H1 (cell line): ENCODE measurements at regions not wholly inside any gene's neighbourhood (a gene's known extent, or its start where the extent isn't known, plus 50 kb on each side); places are given as distances from the start of the nearest gene placed in this dataset.
A peak's percentile ranks its signal among the peaks of the same experiment; 100 is the strongest.

Experiments used
- CTCF ChIA-PET: fragments of 300-600 bp; sonication (Branson Sonifier 250); formaldehyde crosslinking; loops from one replicate; lab custom pipeline; 2021; ENCODE audit not compliant: partially characterized antibody; lab: Charles Lee
- POLR2A ChIA-PET: fragments of 300-600 bp; sonication (Branson Sonifier 250); formaldehyde crosslinking; loops from one replicate; lab custom pipeline; 2021; ENCODE audit warnings: inconsistent platforms; ENCODE audit not compliant: partially characterized antibody; lab: Charles Lee
- DNase-seq, 2 experiments: peaks; one replicate each; pipeline versions ENCODE4 v3.0.0 to v3.0.0-alpha.2; 2010 to 2022; ENCODE audit warnings: low spot score in 2 of 2, low read depth in 1 of 2, mixed read lengths in 1 of 2
- FAIRE-seq: peaks from 2 replicates; lab custom pipeline; 2011; peaks lifted over from hg19 to GRCh38; lab: Jason Lieb, UNC
- H2AFZ ChIP-seq: 2 replicates; pipeline ENCODE4 v1.8.1; 2012; ENCODE audit warnings: low read length, inconsistent platforms
- H2AK5ac ChIP-seq: 2 replicates; pipeline ENCODE4 v1.6.1; 2013; ENCODE audit warnings: low read depth, low read length
- H2BK120ac ChIP-seq: replicated peaks from 2 replicates; pipeline ENCODE3; 2013; ENCODE audit warnings: low read depth, low read length, inconsistent platforms
- H2BK12ac ChIP-seq: 2 replicates; pipeline ENCODE4 v1.6.1; 2013; ENCODE audit warnings: low read depth, low read length
- H2BK15ac ChIP-seq: 2 replicates; pipeline ENCODE4 v1.6.1; 2013; ENCODE audit warnings: low read length
- H2BK20ac ChIP-seq: 2 replicates; pipeline ENCODE4 v1.6.1; 2013; ENCODE audit warnings: low read length
- H2BK5ac ChIP-seq: 2 replicates; pipeline ENCODE4 v1.6.1; 2013; ENCODE audit warnings: low read depth, low read length
- H3K14ac ChIP-seq: 2 replicates; pipeline ENCODE4 v1.6.1; 2013; ENCODE audit warnings: inconsistent platforms; ENCODE audit not compliant: insufficient read length
- H3K18ac ChIP-seq: 2 replicates; pipeline ENCODE4 v1.6.1; 2013; ENCODE audit warnings: low read length; ENCODE audit errors: extremely low read depth
- H3K23ac ChIP-seq: 2 replicates; pipeline ENCODE4 v1.6.1; 2013; ENCODE audit warnings: inconsistent platforms; ENCODE audit not compliant: insufficient read length
- H3K23me2 ChIP-seq: 2 replicates; pipeline ENCODE4 v1.6.1; 2013; ENCODE audit warnings: low read depth, low read length
- H3K27ac ChIP-seq: 2 replicates; pipeline ENCODE4 v1.6.1; 2011; ENCODE audit warnings: low read depth, low read length, inconsistent platforms
- H3K27me3 ChIP-seq, 4 experiments: replicated peaks in 1 of 4; 1 replicate in 1 of 4; 2 replicates in 3 of 4; pipeline versions ENCODE4 v1.6.1 to v1.8.1; 2011 to 2013; ENCODE audit warnings: low read length in 3 of 4, mild to moderate bottlenecking in 3 of 4, inconsistent platforms in 2 of 4, mixed read lengths in 2 of 4, moderate library complexity in 1 of 4; ENCODE audit not compliant: control insufficient read depth in 3 of 4, insufficient read depth in 3 of 4; ENCODE audit errors: extremely low read depth in 1 of 4
- H3K36me3 ChIP-seq, 4 experiments: 2 replicates each; pipeline versions ENCODE4 v1.6.1 to v1.8.1; 2011 to 2013; ENCODE audit warnings: mild to moderate bottlenecking in 4 of 4, low read length in 3 of 4, moderate library complexity in 2 of 4, control low read depth in 1 of 4, inconsistent platforms in 1 of 4; ENCODE audit not compliant: insufficient read depth in 4 of 4, control insufficient read depth in 2 of 4
- H3K4ac ChIP-seq: replicated peaks from 2 replicates; pipeline ENCODE3; 2013; ENCODE audit warnings: low read length, low read depth, mixed read lengths, inconsistent platforms; ENCODE audit not compliant: insufficient read length
- H3K4me1 ChIP-seq, 4 experiments: replicated peaks in 1 of 4; 1 replicate in 1 of 4; 2 replicates in 3 of 4; pipeline versions ENCODE4 v1.6.1 to v1.8.1; 2011 to 2013; ENCODE audit warnings: low read length in 3 of 4, inconsistent platforms in 2 of 4, mixed read lengths in 1 of 4; ENCODE audit not compliant: insufficient read depth in 4 of 4, control insufficient read depth in 3 of 4
- H3K4me2 ChIP-seq, 2 experiments: 2 replicates each; pipeline versions ENCODE4 v1.6.1 to v1.8.1; 2011 to 2013; ENCODE audit warnings: low read depth in 2 of 2, low read length in 2 of 2, control low read depth in 1 of 2, inconsistent platforms in 1 of 2, mild to moderate bottlenecking in 1 of 2; ENCODE audit not compliant: insufficient read depth in 1 of 2
- H3K4me3 ChIP-seq, 4 experiments: fragments of 200-600, 300-600 bp in 1 of 4; sonication (generic), shearing (Covaris generic), sonication (Bioruptor Twin) in 1 of 4; 2 replicates each; pipeline versions ENCODE4 v1.5.1 to v1.8.1; 2011 to 2016; ENCODE audit warnings: low read length in 4 of 4, low read depth in 3 of 4, control low read depth in 2 of 4, inconsistent platforms in 2 of 4, mild to moderate bottlenecking in 2 of 4, mixed read lengths in 1 of 4, moderate library complexity in 1 of 4; ENCODE audit not compliant: insufficient read depth in 2 of 4; ENCODE audit errors: extremely low read depth in 1 of 4
- H3K56ac ChIP-seq: replicated peaks from 2 replicates; pipeline ENCODE3; 2013; ENCODE audit warnings: low read depth, mild to moderate bottlenecking, mixed read lengths, low read length, inconsistent platforms; ENCODE audit not compliant: insufficient read length
- H3K79me1 ChIP-seq: 2 replicates; pipeline ENCODE4 v1.6.1; 2013; ENCODE audit warnings: low read depth, low read length, control low read depth
- H3K79me2 ChIP-seq, 2 experiments: 2 replicates each; pipeline versions ENCODE4 v1.6.1 to v1.8.1; 2012 to 2013; ENCODE audit warnings: low read length in 2 of 2, mild to moderate bottlenecking in 2 of 2, inconsistent platforms in 1 of 2; ENCODE audit not compliant: insufficient read depth in 2 of 2, control insufficient read depth in 1 of 2
- H3K9ac ChIP-seq, 4 experiments: replicated peaks in 1 of 4; 1 replicate in 1 of 4; 2 replicates in 3 of 4; pipeline versions ENCODE4 v1.6.1 to v1.8.1; 2011 to 2013; ENCODE audit warnings: low read depth in 3 of 4, low read length in 3 of 4, control low read depth in 2 of 4, mild to moderate bottlenecking in 2 of 4, moderate library complexity in 2 of 4, inconsistent platforms in 1 of 4; ENCODE audit errors: extremely low read depth in 1 of 4
- H3K9me3 ChIP-seq, 2 experiments: 2 replicates each; pipeline versions ENCODE4 v1.6.1 to v1.8.1; 2012 to 2013; ENCODE audit warnings: mild to moderate bottlenecking in 2 of 2, moderate library complexity in 2 of 2, control low read depth in 1 of 2, inconsistent platforms in 1 of 2, low read depth in 1 of 2, low read length in 1 of 2, mixed read lengths in 1 of 2; ENCODE audit not compliant: insufficient read depth in 2 of 2
- H4K20me1 ChIP-seq, 2 experiments: replicated peaks in 1 of 2; 2 replicates each; pipeline versions ENCODE3 to v1.8.1; 2011 to 2013; ENCODE audit warnings: inconsistent platforms in 2 of 2, low read length in 2 of 2, mild to moderate bottlenecking in 1 of 2; ENCODE audit not compliant: insufficient read depth in 2 of 2, control insufficient read depth in 1 of 2
- H4K5ac ChIP-seq: 2 replicates; pipeline ENCODE4 v1.6.1; 2013; ENCODE audit warnings: low read length, low read depth, mixed read lengths, inconsistent platforms; ENCODE audit not compliant: insufficient read length
- H4K8ac ChIP-seq: 2 replicates; pipeline ENCODE4 v1.8.0; 2013; ENCODE audit warnings: mild to moderate bottlenecking, moderate library complexity, low read length, inconsistent platforms; ENCODE audit not compliant: insufficient read depth; ENCODE audit errors: extremely low read depth
- H4K91ac ChIP-seq: replicated peaks from 2 replicates; pipeline ENCODE3; 2013; ENCODE audit warnings: low read length, mixed read lengths, inconsistent platforms; ENCODE audit not compliant: insufficient read length
- BACH1 ChIP-seq: IDR thresholded peaks from 2 replicates; pipeline ENCODE4 v1.6.1; 2012; ENCODE audit warnings: low read length, improper control_type of control experiment
- CBX5 ChIP-seq: fragments of 300-800, 300-1000 bp; sonication (generic); IDR thresholded peaks from 2 replicates; pipeline ENCODE4 v1.7.1; 2016; ENCODE audit warnings: antibody characterized with exemption, low read length, low read depth
- EGR1 ChIP-seq: IDR thresholded peaks from 2 replicates; pipeline ENCODE4 v1.6.1; 2011; ENCODE audit warnings: low read depth, low read length, borderline replicate concordance
- EZH2 ChIP-seq: fragments of 200-600 bp; sonication (generic); IDR thresholded peaks from 2 replicates; pipeline ENCODE4 v1.7.1; 2012; ENCODE audit warnings: low read depth, mild to moderate bottlenecking, moderate library complexity, low read length, inconsistent platforms; ENCODE audit not compliant: severe bottlenecking
- MAFK ChIP-seq: IDR thresholded peaks from 2 replicates; pipeline ENCODE4 v1.6.1; 2012; ENCODE audit warnings: low read depth, mild to moderate bottlenecking, improper control_type of control experiment, low read length
- NANOG ChIP-seq: IDR thresholded peaks from 2 replicates; pipeline ENCODE4 v1.6.1; 2011; ENCODE audit warnings: low read length, low read depth, mild to moderate bottlenecking, inconsistent platforms; ENCODE audit not compliant: insufficient read depth, poor library complexity, severe bottlenecking
- PHF8 ChIP-seq: fragments of 200-600 bp; sonication (generic); conservative IDR thresholded peaks from 2 replicates; pipeline ENCODE4 v1.7.1; 2012; ENCODE audit warnings: low read depth, mild to moderate bottlenecking, inconsistent platforms, low read length, moderate library complexity
- SP1 ChIP-seq: IDR thresholded peaks from 2 replicates; pipeline ENCODE4 v1.6.1; 2011; ENCODE audit warnings: low read depth, low read length
- SRF ChIP-seq: IDR thresholded peaks from 2 replicates; pipeline ENCODE4 v1.6.1; 2011; ENCODE audit warnings: mild to moderate bottlenecking, low read depth, low read length, moderate library complexity
- WGBS, 2 experiments: shearing (Covaris generic) in 1 of 2; methylation state at CpG; one replicate each; pipeline versions ENCODE4 v1.1.6 to v1.1.7; 2013 to 2015; ENCODE audit warnings: low lambda C conversion rate in 2 of 2, mixed read lengths in 2 of 2, inconsistent platforms in 1 of 2, low coverage in 1 of 2, missing lambda C conversion rate in 1 of 2; ENCODE audit not compliant: insufficient replicate concordance in 2 of 2, insufficient coverage in 1 of 2, insufficient read length in 1 of 2; ENCODE audit errors: extremely low coverage in 1 of 2, missing lambda C conversion rate in 1 of 2; 5-methylcytosine and 5-hydroxymethylcytosine counted together
- TF ChIP-seq, protein P1 (sequence below): IDR thresholded peaks from 2 replicates; pipeline ENCODE4 v1.6.1; 2012; ENCODE audit warnings: low read length, inconsistent platforms

DNA sequence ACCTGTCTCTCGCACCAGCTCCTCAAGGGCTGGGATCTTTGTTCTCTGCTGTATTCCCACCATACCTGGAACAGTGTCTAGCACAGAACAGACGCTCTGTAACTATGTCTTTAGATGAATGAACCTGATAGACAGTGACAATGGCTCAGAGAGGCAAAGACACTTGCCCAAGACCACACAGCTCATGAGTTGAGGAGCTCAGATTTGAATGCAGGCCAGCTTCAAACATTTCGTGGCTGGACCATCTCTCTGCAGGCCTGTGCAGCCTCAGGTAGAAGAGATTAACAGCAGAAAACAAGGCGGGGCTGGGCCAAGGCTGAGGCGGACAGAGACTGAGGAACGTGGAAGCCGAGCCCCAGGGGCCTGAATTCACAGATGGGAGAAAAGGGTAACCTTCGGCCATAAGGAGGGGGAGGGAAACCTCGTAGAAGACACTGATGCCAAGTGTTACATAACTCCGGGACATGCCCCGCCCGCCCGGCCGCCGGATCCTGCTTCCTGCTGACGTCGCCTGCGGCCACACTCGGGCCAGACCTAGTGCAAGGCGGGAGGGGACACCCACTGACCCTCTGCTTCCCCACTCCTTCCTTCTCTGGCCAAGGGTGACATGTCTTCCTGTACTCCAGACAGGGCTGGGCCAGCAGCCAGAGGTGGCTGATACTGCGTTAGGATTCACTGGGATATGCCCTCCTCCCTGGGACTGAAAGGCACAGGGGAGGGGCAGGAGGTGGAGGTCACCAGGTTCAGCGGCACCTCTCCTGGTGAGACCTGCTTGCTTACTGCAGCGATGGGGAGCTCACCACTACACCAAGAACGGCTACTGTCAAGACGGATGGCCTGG lies 86.8 kb downstream of the RFLNA start:
- DNase-seq, result no peak
- H3K4me2 ChIP-seq, result no peak overlapping the region
- 85% methylated on average over 24 of the region's 25 CpGs; no CpG with 5 or more reads in 1 of the 2 experiments for WGBS, 2 experiments
- TF ChIP-seq MAFK (no peak), EGR1 (no peak), SRF (no peak), PHF8 (no peak), BACH1 (no peak), SP1 (no peak), CBX5 (no peak), EZH2 (no peak), NANOG (no peak)
- TF ChIP-seq, protein P1, sequence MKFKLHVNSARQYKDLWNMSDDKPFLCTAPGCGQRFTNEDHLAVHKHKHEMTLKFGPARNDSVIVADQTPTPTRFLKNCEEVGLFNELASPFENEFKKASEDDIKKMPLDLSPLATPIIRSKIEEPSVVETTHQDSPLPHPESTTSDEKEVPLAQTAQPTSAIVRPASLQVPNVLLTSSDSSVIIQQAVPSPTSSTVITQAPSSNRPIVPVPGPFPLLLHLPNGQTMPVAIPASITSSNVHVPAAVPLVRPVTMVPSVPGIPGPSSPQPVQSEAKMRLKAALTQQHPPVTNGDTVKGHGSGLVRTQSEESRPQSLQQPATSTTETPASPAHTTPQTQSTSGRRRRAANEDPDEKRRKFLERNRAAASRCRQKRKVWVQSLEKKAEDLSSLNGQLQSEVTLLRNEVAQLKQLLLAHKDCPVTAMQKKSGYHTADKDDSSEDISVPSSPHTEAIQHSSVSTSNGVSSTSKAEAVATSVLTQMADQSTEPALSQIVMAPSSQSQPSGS, result no peak

More for the DNA sequence above, 86.8 kb downstream of the RFLNA start:
- H4K5ac ChIP-seq, result no peak overlapping the region
- no peak overlapping the region for H3K56ac ChIP-seq
- no peak overlapping the region for H3K14ac ChIP-seq
- no peaks in the 10 kb centered on the region for H3K27me3 ChIP-seq
- H3K4me1 ChIP-seq, result no peaks in the 10 kb centered on the region
- H2BK5ac ChIP-seq, result no peak overlapping the region
- POLR2A ChIA-PET, result interaction anchor here (0.6 to 2.5 kb wide), 2 partner anchors 12 to 119 kb away, joined by 3 to 9 read pairs; no protein-coding TSS in a partner anchor
- H3K18ac ChIP-seq, result no peak overlapping the region
- H4K20me1 ChIP-seq, result peaks cover 15 to 20% of the 10 kb centered on the region in 2 experiments
- H3K79me2 ChIP-seq, result no peaks in the 10 kb centered on the region
- no peaks in the 10 kb centered on the region for H3K9me3 ChIP-seq
- H2BK15ac ChIP-seq, result no peak overlapping the region
- FAIRE-seq, result no peak
- no peak overlapping the region for H3K27ac ChIP-seq
- H3K36me3 ChIP-seq, result peaks cover 4 to 15% (median 11%) of the 10 kb centered on the region in 4 experiments; a peak in 5 of 8 replicates
- no peak overlapping the region for H3K23ac ChIP-seq
- no peak overlapping the region for H3K4ac ChIP-seq
- H4K91ac ChIP-seq, result no peak overlapping the region
- H2AFZ ChIP-seq, result no peak overlapping the region
- H3K23me2 ChIP-seq, result no peaks in the 10 kb centered on the region
- no peak overlapping the region for H2BK12ac ChIP-seq
- peak overlapping the region; percentile 31; the same call in 1 of the 2 replicates for H4K8ac ChIP-seq
- H3K9ac ChIP-seq, result no peak overlapping the region
- H2BK20ac ChIP-seq, result no peak overlapping the region
- CTCF ChIA-PET, result interaction anchor here (0.7 to 3.5 kb wide), 12 partner anchors 7 to 345 kb away, joined by 3 to 11 read pairs (median 4); no protein-coding TSS in a partner anchor
- no peak overlapping the region for H3K4me3 ChIP-seq
- no peaks in the 10 kb centered on the region; the same call in 1 of the 2 replicates for H3K79me1 ChIP-seq
- no peak overlapping the region for H2BK120ac ChIP-seq
- no peak overlapping the region for H2AK5ac ChIP-seq
